ENCODE measurements at regions not wholly inside any gene's neighbourhood (a gene's known extent, or its start where the extent isn't known, plus 50 kb on each side); places are given as distances from the start of the nearest gene placed in this dataset.

DNA sequence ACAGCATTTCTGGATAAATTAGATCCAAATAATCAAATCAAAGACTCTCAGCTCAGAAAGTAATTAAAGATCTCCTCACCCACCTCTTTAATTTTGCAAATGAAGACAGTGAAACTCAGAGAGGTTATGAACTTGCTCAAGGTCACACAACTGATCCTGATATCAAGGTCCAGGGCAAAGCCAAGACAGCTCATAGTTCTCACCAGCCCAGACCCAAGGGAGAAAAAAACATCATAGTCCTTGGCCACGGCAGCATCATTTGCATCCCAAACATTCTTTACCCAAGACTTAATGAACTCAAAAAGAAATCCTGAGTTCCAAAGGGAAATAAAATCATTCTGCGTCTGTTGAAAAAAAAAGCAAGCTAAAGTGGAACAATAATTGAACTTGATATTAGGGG is 112.1 kb downstream of the DAD1 start:
- no peak for TF ChIP-seq CTCF (conservative IDR thresholded peaks at IDR 0.05; ENCODE audit: low read length)
- no peak for TF ChIP-seq EZH2phosphoT487 (IDR thresholded peaks at IDR 0.05; ENCODE audit: borderline replicate concordance)

Data from Loucy (cell line).